Astrocyte (in vitro differentiated cells and primary cell): ENCODE measurements at regions not wholly inside any gene's neighbourhood (a gene's known extent, or its start where the extent isn't known, plus 50 kb on each side); places are given as distances from the start of the nearest gene placed in this dataset.

ENCODE experiments used
- DNase-seq: peaks from one replicate; pipeline ENCODE4 v3.0.0-alpha.2; 2010; ENCODE audit warnings: low read depth
- FAIRE-seq: peaks from 2 replicates; lab custom pipeline; 2011; peaks lifted over from hg19 to GRCh38; lab: Jason Lieb, UNC
- H2AFZ ChIP-seq: 2 replicates; pipeline ENCODE4 v1.6.0; 2012; ENCODE audit warnings: low read depth, low read length, inconsistent platforms
- H3K27ac ChIP-seq: 2 replicates; pipeline ENCODE4 v1.5.1; 2011; ENCODE audit warnings: low read depth, low read length, inconsistent platforms
- H3K27me3 ChIP-seq: 2 replicates; pipeline ENCODE4 v1.6.0; 2011; ENCODE audit warnings: low read length, inconsistent platforms; ENCODE audit not compliant: insufficient read depth
- H3K36me3 ChIP-seq: 2 replicates; pipeline ENCODE4 v1.5.1; 2011; ENCODE audit warnings: low read length, inconsistent platforms; ENCODE audit not compliant: insufficient read depth
- H3K4me1 ChIP-seq: 2 replicates; pipeline ENCODE4 v1.5.1; 2011; ENCODE audit warnings: low read length, inconsistent platforms; ENCODE audit not compliant: insufficient read depth
- H3K4me2 ChIP-seq: 2 replicates; pipeline ENCODE4 v1.6.0; 2012; ENCODE audit warnings: low read length, inconsistent platforms
- H3K4me3 ChIP-seq: 2 replicates; pipeline ENCODE4 v1.5.1; 2011; ENCODE audit warnings: low read depth, mild to moderate bottlenecking, low read length, inconsistent platforms; ENCODE audit not compliant: insufficient read depth
- H3K79me2 ChIP-seq: 2 replicates; pipeline ENCODE4 v1.6.0; 2012; ENCODE audit warnings: mild to moderate bottlenecking, low read length, inconsistent platforms; ENCODE audit not compliant: insufficient read depth
- H3K9ac ChIP-seq: 2 replicates; pipeline ENCODE4 v1.6.0; 2012; ENCODE audit warnings: mild to moderate bottlenecking, low read length, inconsistent platforms
- H3K9me3 ChIP-seq: 2 replicates; pipeline ENCODE4 v1.5.1; 2012; ENCODE audit warnings: low read depth, mild to moderate bottlenecking, low read length, inconsistent platforms; ENCODE audit not compliant: insufficient read depth
- H4K20me1 ChIP-seq: 2 replicates; pipeline ENCODE4 v1.6.0; 2012; ENCODE audit warnings: low read length, inconsistent platforms; ENCODE audit not compliant: insufficient read depth
- H3K27ac Mint-ChIP-seq: one replicate; pipeline ENCODE4 v1.8.0; 2021; ENCODE audit warnings: mild to moderate bottlenecking, mixed read lengths; ENCODE audit not compliant: unreplicated experiment
- H3K27me3 Mint-ChIP-seq: one replicate; pipeline ENCODE4 v1.8.0; 2021; ENCODE audit warnings: low read depth, mixed read lengths; ENCODE audit not compliant: unreplicated experiment
- H3K36me3 Mint-ChIP-seq: one replicate; pipeline ENCODE4 v1.8.0; 2021; ENCODE audit warnings: low read depth, mixed read lengths; ENCODE audit not compliant: unreplicated experiment
- H3K4me1 Mint-ChIP-seq: one replicate; pipeline ENCODE4 v1.8.0; 2021; ENCODE audit warnings: low read depth, mixed read lengths; ENCODE audit not compliant: unreplicated experiment
- H3K4me3 Mint-ChIP-seq: one replicate; pipeline ENCODE4 v1.8.0; 2021; ENCODE audit warnings: mild to moderate bottlenecking, moderate library complexity, mixed read lengths; ENCODE audit not compliant: unreplicated experiment
- H3K9me3 Mint-ChIP-seq: one replicate; pipeline ENCODE4 v1.8.0; 2021; ENCODE audit warnings: mild to moderate bottlenecking, mixed read lengths; ENCODE audit not compliant: unreplicated experiment
- CTCF ChIP-seq: IDR thresholded peaks from 2 replicates; pipeline ENCODE4 v1.5.1; 2011; ENCODE audit warnings: low read depth, mild to moderate bottlenecking, inconsistent platforms, low read length, moderate library complexity; ENCODE audit not compliant: insufficient read depth
- EZH2 ChIP-seq: IDR thresholded peaks from 2 replicates; pipeline ENCODE4 v1.6.1; 2012; ENCODE audit warnings: mild to moderate bottlenecking, low read length, inconsistent platforms; ENCODE audit not compliant: insufficient read depth

- Histone ChIP-seq H4K20me1 (no peaks in the 10 kb centered on the region), H3K36me3 (no peaks in the 10 kb centered on the region)
- H3K27ac Mint-ChIP-seq, result no peak overlapping the region
These were observed 457.9 kb downstream of the ZSWIM6 start for GRCh38 chr5:61790007-61790406.

GRCh38 chr5:61790678-61791077 lies 458.6 kb downstream of the ZSWIM6 start:
- peaks cover 2% of the 10 kb centered on the region for H3K9me3 Mint-ChIP-seq
- no peaks in the 10 kb centered on the region for H3K9me3 ChIP-seq
- FAIRE-seq, result no peak

More at GRCh38 chr5:61790007-61790406, 457.9 kb downstream of the ZSWIM6 start:
- no peak overlapping the region for H3K4me3 ChIP-seq
- H3K4me1 ChIP-seq, result no peaks in the 10 kb centered on the region
- no peaks in the 10 kb centered on the region for H3K27me3 ChIP-seq
- DNase-seq, result no peak
- TF ChIP-seq CTCF (no peak), EZH2 (no peak)
- H3K4me3 Mint-ChIP-seq, result no peak overlapping the region
- no peak overlapping the region for H2AFZ ChIP-seq
- H3K4me2 ChIP-seq, result no peak overlapping the region
- H3K36me3 Mint-ChIP-seq, result no peaks in the 10 kb centered on the region
- H3K27me3 Mint-ChIP-seq, result peaks cover 13% of the 10 kb centered on the region
- H3K4me1 Mint-ChIP-seq, result no peaks in the 10 kb centered on the region
- no peak overlapping the region for H3K27ac ChIP-seq
- H3K79me2 ChIP-seq, result no peaks in the 10 kb centered on the region
- no peaks in the 10 kb centered on the region for H3K9me3 ChIP-seq
- no peak overlapping the region for H3K9ac ChIP-seq
- no peak for FAIRE-seq
- peaks cover 2% of the 10 kb centered on the region for H3K9me3 Mint-ChIP-seq

More at GRCh38 chr5:61790678-61791077, 458.6 kb downstream of the ZSWIM6 start:
- Histone ChIP-seq H3K4me1 (no peaks in the 10 kb centered on the region), H3K9ac (no peak overlapping the region), H3K79me2 (no peaks in the 10 kb centered on the region), H3K36me3 (no peaks in the 10 kb centered on the region), H3K4me3 (no peak overlapping the region), H2AFZ (no peak overlapping the region), H3K4me2 (no peak overlapping the region), H3K27me3 (no peaks in the 10 kb centered on the region), H4K20me1 (no peaks in the 10 kb centered on the region), H3K27ac (no peak overlapping the region)
- no peak overlapping the region for H3K4me3 Mint-ChIP-seq
- H3K27me3 Mint-ChIP-seq, result peaks cover 13% of the 10 kb centered on the region
- no peak for DNase-seq
- no peak for TF ChIP-seq EZH2
- TF ChIP-seq CTCF, result no peak
- H3K4me1 Mint-ChIP-seq, result no peaks in the 10 kb centered on the region
- H3K36me3 Mint-ChIP-seq, result no peaks in the 10 kb centered on the region
- no peak overlapping the region for H3K27ac Mint-ChIP-seq
